Naive thymus-derived CD8-positive, alpha-beta T cell (primary cell): ENCODE measurements at regions not wholly inside any gene's neighbourhood (a gene's known extent, or its start where the extent isn't known, plus 50 kb on each side); places are given as distances from the start of the nearest gene placed in this dataset.

ENCODE experiments used
- ATAC-seq, 2 donors: fragments of 150-1000 bp; cut with Tn5 transposase in 1 of 2; sonication (Bioruptor Pico), chemical (Tn5 transposase) in 1 of 2; 1 replicate in 1 of 2; 2 replicates in 1 of 2; pipeline ENCODE4 v1.10.0; 2021; ENCODE audit warnings: mild to moderate bottlenecking in 2 of 2, moderate library complexity in 2 of 2
- POLR2A ChIA-PET: fragments of 350-600 bp; sonication (Branson Sonifier 250); formaldehyde crosslinking; loops from one replicate; lab custom pipeline; 2021; ENCODE audit warnings: antibody characterized with exemption; lab: Charles Lee
- DNase-seq, 10 donors: peaks; one replicate each; pipeline versions ENCODE4 v3.0.0 to v3.0.0-alpha.2; 2020 to 2022
- H3K27ac Mint-ChIP-seq, 10 donors: one replicate each; pipeline ENCODE4 v1.8.0; 2020 to 2022; ENCODE audit warnings: mild to moderate bottlenecking in 10 of 10, mixed read lengths in 10 of 10, moderate library complexity in 4 of 10, inconsistent platforms in 1 of 10
- H3K27me3 Mint-ChIP-seq, 5 donors: one replicate each; pipeline ENCODE4 v1.8.0; 2021 to 2022; ENCODE audit warnings: mixed read lengths in 5 of 5
- H3K36me3 Mint-ChIP-seq, 3 donors: one replicate each; pipeline ENCODE4 v1.8.0; 2020 to 2022; ENCODE audit warnings: mixed read lengths in 3 of 3, mild to moderate bottlenecking in 2 of 3, inconsistent platforms in 1 of 3
- H3K4me1 Mint-ChIP-seq, 4 donors: one replicate each; pipeline ENCODE4 v1.8.0; 2021 to 2022; ENCODE audit warnings: mixed read lengths in 4 of 4
- H3K4me3 Mint-ChIP-seq, 10 donors: one replicate each; pipeline ENCODE4 v1.8.0; 2020 to 2022; ENCODE audit warnings: mild to moderate bottlenecking in 10 of 10, mixed read lengths in 10 of 10, moderate library complexity in 6 of 10, inconsistent platforms in 1 of 10
- H3K9me3 Mint-ChIP-seq, 9 donors: one replicate each; pipeline ENCODE4 v1.8.0; 2020 to 2022; ENCODE audit warnings: mixed read lengths in 9 of 9, mild to moderate bottlenecking in 3 of 9, inconsistent platforms in 1 of 9, moderate library complexity in 1 of 9

DNA sequence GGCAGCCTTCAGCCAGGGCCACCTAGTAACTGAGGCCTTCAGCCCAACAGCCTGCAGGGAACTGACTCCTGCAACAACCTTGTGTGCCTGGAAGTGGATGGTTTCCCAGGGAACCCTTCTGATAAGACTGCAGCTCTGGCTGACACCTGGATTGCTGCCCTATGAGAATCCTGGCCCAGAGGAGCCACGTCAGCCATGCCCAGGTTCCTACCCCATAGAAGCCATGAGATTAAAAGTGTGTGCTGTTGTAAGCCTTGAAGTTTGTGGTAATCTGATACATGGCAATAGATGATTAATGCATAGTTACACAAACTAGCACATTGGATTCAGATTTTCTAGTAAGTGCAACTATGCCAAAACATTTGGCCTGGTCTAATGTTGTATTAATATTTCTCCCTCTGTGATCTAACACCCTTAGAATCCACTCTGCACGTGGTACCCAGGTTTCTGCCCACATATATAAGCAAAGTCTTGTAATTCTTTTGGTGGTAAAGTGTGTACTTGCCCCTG, 64.8 kb upstream of the BEGAIN start:
- no peak for ATAC-seq
- POLR2A ChIA-PET, result interaction anchor here (0.5 kb wide), 1 partner anchor 191 kb away, joined by 3 read pairs; no protein-coding TSS in a partner anchor
- peak overlapping the region in 1 of 10 donors; percentile 15 for H3K4me3 Mint-ChIP-seq

DNA sequence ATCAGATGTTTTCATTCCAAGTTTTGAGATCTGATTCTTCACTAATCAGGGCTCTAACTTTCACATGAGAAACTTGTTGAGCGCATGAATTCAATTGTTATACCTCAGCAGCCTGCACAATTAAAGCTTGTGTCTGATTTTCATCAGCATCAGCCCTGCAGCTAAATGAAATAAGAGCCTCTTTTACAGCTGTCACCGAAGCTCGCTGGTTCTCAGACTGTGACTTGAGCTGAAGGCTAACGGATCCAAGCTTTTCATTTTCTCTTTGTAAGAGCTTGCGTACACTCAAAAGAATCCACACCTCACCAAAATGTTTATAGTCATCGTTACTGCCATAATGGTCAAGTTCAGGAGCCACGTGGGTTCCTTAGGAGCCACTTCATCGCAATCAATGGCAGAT, 65.5 kb upstream of the BEGAIN start:
- Mint-ChIP-seq H3K9me3 (no peaks in the 10 kb centered on the region), H3K4me1 (peaks cover 0 to 7% (median under 1%) of the 10 kb centered on the region in 4 donors), H3K4me3 (no peak overlapping the region), H3K27me3 (peaks cover 8 to 29% (median 19%) of the 10 kb centered on the region in 5 donors), H3K27ac (no peak overlapping the region), H3K36me3 (no peaks in the 10 kb centered on the region)
- DNase-seq (no peak), ATAC-seq (no peak)
- POLR2A ChIA-PET, result no interaction called here

More for the DNA sequence above, 64.8 kb upstream of the BEGAIN start:
- H3K9me3 Mint-ChIP-seq, result no peaks in the 10 kb centered on the region
- no peaks in the 10 kb centered on the region for H3K36me3 Mint-ChIP-seq
- peaks cover 8 to 26% (median 16%) of the 10 kb centered on the region in 5 donors for H3K27me3 Mint-ChIP-seq
- peaks cover 0 to 7% (median under 1%) of the 10 kb centered on the region in 4 donors for H3K4me1 Mint-ChIP-seq
- no peak for DNase-seq
- H3K27ac Mint-ChIP-seq, result peak overlapping the region in 1 of 10 donors; percentile 48

DNA sequence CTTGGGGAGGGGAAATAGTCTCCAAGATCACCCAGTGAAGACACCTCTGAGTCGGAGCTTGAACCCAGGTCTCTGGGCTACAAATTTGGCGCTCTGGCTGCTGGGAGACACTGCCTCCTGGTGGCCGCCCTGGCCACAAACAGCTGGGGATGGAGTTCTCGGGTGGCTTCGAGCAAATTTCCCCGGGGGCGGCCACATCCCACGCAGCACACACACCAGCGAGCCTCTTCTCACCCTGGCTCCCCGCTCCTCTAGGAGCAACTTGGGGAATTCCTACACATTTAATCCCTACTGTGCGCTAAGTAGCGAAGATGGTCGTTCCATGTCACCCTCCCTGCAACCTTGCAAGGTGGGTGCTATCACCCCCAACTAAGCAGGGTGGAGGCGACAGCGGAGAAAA, 66.2 kb upstream of the BEGAIN start:
- ATAC-seq (no peak), DNase-seq (peak in 5 of 10 donors; percentile 19 to 35 (median 20))
- Mint-ChIP-seq H3K36me3 (no peaks in the 10 kb centered on the region), H3K4me3 (peak overlapping the region in 1 of 10 donors; percentile 48), H3K27ac (peak overlapping the region in 1 of 10 donors; percentile 37), H3K9me3 (no peaks in the 10 kb centered on the region), H3K27me3 (peaks cover 8 to 30% (median 19%) of the 10 kb centered on the region in 5 donors), H3K4me1 (peaks cover 0 to 7% (median under 1%) of the 10 kb centered on the region in 4 donors)
- POLR2A ChIA-PET, result interaction anchor here (0.6 kb wide), 1 partner anchor 9 kb away, joined by 3 read pairs; no protein-coding TSS in a partner anchor

DNA sequence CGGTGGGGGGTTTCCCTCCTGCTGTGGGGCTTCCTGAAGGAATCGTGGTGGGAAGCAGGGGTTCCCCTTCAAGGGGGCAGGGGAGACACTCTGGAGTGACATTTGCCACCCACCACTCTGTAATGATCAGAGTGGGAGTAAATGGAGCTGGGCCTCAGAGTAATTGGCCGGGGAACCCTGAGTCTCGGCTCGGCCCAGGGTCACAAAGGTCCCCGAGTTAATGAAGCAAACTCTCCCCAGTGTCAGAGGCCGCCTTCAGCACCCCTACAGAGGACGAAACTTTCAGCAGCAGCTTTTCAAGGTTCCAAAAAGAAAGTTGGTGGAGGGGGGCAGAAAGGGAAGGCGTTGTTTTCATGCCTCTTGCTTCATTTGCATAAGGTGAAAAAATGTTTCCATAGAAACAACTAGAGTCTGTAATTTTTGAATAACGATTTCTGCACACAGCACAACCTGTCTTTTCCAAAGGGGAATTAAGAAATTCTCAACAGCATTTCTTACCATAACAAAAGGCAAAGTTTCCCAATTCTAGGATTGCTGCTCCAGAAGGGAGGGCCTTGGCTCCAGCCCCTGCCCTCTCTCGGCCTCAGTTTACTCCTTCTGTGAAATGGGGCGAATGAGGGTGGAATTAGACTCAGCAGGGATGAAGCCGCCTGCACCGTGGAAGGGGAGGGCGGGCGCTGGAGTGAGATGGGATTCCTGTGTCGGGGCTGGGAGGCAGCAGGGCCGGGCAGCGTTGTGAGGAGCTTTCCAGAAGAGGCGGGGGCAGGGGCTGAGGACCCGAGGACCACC, 67.0 kb upstream of the BEGAIN start:
- H3K27me3 Mint-ChIP-seq, result peaks cover 8 to 30% (median 19%) of the 10 kb centered on the region in 5 donors
- no peak for DNase-seq
- POLR2A ChIA-PET, result interaction anchor here (0.6 kb wide), 1 partner anchor 8 kb away, joined by 3 read pairs; no protein-coding TSS in a partner anchor
- peak overlapping the region in 1 of 10 donors; percentile 37 for H3K27ac Mint-ChIP-seq
- peak in 1 of 2 donors; percentile 14 for ATAC-seq
- peak overlapping the region in 2 of 10 donors; percentile 48 to 56 for H3K4me3 Mint-ChIP-seq
- no peaks in the 10 kb centered on the region for H3K36me3 Mint-ChIP-seq
- H3K9me3 Mint-ChIP-seq, result no peaks in the 10 kb centered on the region
- peaks cover 0 to 7% (median under 1%) of the 10 kb centered on the region in 4 donors for H3K4me1 Mint-ChIP-seq

DNA sequence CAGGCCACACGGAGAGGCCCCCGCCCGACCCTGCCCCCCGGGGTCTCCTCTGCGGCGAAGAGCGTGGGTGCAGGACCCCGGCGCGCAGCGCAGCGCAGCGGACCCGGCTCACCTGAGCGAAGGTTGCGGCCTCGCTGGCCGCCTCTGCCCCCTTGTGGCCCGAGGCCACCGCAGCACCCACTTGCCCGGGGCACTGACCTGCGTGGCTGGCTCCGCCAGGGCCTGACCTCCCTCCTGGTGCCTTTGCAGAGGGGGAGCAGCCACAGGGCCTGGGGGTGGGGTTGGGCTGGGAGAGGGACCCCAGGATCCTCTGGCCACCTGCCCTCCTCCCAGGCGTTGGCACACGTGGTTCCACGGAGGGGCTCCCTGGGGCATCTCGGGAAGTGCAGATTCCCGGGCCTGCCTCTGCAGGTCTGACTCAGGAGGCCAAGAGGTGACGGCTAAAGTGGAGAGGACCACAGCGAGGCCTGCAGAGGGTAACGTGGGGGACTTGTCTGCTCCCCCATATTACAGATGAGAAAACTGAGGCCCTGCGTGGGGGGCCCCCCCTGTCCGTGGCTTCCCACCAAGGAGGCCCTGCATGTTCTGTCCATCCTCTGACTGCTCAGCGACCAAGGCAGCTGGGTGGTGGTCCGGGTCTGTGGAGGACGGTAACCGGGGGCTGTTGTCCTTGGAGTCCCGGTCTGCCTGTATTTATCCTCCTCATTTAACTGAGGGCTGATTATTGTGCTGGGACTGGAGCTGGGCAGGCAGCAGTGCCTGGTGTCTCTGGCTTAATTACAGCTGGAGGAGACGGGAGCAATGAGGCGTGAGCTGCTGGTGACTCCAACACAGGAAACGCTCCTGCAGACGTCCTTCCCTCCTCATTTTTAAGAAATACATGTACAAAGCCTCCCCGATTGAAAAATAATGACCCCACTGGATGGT, 67.9 kb upstream of the BEGAIN start:
- ATAC-seq, result peak; percentile 70 to 94
- Mint-ChIP-seq H3K4me1 (peaks cover 0 to 7% (median under 1%) of the 10 kb centered on the region in 4 donors), H3K9me3 (no peaks in the 10 kb centered on the region), H3K36me3 (no peaks in the 10 kb centered on the region), H3K4me3 (peak overlapping the region in 1 of 10 donors; percentile 48), H3K27ac (peak overlapping the region in 1 of 10 donors; percentile 38), H3K27me3 (peaks cover 8 to 30% (median 19%) of the 10 kb centered on the region in 5 donors)
- peak in 7 of 10 donors; percentile 18 to 44 (median 38) for DNase-seq
- POLR2A ChIA-PET, result no interaction called here

DNA sequence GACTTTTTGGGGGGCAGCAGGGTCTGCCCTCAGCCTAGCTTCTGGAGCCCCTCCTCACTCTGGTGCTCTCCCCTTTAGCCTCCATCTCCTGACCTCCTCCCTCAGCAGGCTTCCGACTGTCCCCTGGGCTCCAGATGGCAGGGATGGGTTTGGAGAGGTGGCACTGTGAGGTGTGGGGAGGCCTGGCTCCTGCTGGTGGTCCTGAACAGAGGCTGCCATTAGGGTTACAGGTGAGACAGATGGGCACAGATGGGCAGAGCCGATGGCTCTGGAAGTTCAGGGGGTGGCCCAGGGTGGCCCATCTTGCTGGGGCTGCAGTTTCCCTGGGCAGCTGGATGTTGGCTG, 68.5 kb upstream of the BEGAIN start:
- Mint-ChIP-seq H3K4me3 (no peak overlapping the region), H3K4me1 (peaks cover 0 to 7% (median under 1%) of the 10 kb centered on the region in 4 donors), H3K27me3 (peaks cover 8 to 30% (median 19%) of the 10 kb centered on the region in 5 donors), H3K27ac (no peak overlapping the region), H3K9me3 (no peaks in the 10 kb centered on the region), H3K36me3 (no peaks in the 10 kb centered on the region)
- no peak for DNase-seq
- POLR2A ChIA-PET, result no interaction called here
- no peak for ATAC-seq

DNA sequence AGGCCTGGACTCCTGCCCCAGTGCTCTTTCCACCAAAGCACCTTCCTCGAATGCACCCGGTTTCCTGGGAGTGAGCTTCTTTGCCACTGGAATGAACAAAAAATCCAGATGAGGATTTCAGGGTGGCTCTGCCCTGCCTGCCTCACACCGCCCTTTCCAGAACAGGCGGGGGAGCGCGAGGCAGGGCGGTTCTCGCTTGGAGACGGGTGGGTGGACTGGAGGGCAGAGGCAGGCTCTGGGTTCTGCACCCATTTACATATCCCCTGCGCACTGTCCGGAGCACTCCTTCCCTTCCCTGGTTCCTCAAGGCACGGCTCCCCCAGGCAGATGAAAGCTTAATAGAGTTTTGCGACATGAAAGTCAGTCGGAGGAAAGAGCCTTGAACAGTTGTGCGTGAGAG, 69.7 kb upstream of the DLK1 start:
- no peak for DNase-seq
- Mint-ChIP-seq H3K27me3 (peaks cover 8 to 26% (median 19%) of the 10 kb centered on the region in 5 donors), H3K4me3 (no peak overlapping the region), H3K27ac (no peak overlapping the region), H3K36me3 (no peaks in the 10 kb centered on the region), H3K4me1 (peaks cover 0 to 7% (median under 1%) of the 10 kb centered on the region in 4 donors), H3K9me3 (no peaks in the 10 kb centered on the region)
- POLR2A ChIA-PET, result no interaction called here
- no peak for ATAC-seq

DNA sequence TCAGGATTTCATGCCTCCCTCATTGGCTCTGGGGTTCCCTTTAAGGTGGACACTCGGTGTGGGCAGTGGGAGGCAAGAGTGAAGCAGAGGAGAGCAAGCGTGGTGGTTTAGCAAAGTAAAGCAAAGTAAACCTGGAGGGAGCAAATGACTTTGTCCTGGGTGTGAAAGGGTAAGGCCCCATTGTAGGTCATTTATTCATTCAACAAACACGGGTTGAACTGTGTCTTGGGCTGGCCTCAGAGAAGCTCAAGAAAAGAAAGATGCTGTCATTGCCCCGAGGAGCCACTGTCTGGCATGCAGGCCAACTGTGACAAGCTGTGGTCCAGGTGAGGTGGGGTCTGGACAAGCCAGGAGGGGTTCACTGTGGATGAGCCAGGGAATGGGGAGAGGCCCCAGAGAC, 68.9 kb upstream of the DLK1 start:
- H3K27me3 Mint-ChIP-seq, result peaks cover 6 to 26% (median 19%) of the 10 kb centered on the region in 5 donors
- DNase-seq, result no peak
- no peak for ATAC-seq
- peaks cover 0 to 7% (median 2%) of the 10 kb centered on the region in 4 donors for H3K4me1 Mint-ChIP-seq
- POLR2A ChIA-PET, result no interaction called here
- H3K4me3 Mint-ChIP-seq, result no peak overlapping the region
- peak overlapping the region in 2 of 10 donors; percentile 10 to 19 for H3K27ac Mint-ChIP-seq
- H3K9me3 Mint-ChIP-seq, result no peaks in the 10 kb centered on the region
- H3K36me3 Mint-ChIP-seq, result no peaks in the 10 kb centered on the region

DNA sequence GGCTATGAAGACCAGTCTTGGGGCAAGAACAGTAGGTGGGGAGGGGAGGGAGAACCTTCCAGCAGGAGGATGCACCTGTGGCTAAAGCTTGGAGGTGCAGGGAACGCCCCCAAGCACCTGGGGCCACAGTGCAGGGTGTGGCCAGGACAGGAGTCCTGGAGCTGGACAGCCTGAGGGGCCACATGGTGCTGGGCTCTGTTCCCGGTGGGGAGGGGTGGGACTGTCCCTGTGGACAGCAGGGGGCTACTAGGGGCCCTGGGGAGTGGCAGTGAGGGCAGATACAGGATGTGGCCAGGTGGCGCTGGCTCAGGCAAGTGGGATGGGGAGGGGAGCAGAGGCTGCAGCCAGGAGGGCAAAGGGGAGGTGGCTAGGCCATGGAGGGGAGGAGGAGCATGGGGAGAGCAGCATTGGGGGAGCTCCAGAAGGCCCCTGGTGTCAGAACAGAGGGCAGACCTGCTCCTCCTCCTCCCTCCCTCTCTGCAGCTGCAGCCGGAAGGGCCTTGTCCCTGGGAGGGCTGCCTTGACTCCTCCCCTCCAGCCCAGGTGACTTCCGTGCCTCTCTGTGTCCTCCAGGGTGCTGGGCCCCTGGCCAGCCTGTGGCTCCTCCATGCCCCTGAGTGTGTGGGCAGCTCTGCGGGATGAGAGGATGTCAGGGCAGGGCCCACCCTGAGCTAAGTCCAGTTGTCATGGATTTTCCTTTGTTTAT, 68.4 kb upstream of the DLK1 start:
- Mint-ChIP-seq H3K9me3 (no peaks in the 10 kb centered on the region), H3K4me1 (peaks cover 0 to 7% (median 4%) of the 10 kb centered on the region in 4 donors), H3K27ac (peak overlapping the region in 1 of 10 donors; percentile 27), H3K4me3 (no peak overlapping the region), H3K27me3 (peaks cover 6 to 26% (median 19%) of the 10 kb centered on the region in 5 donors), H3K36me3 (no peaks in the 10 kb centered on the region)
- POLR2A ChIA-PET, result no interaction called here
- DNase-seq (no peak), ATAC-seq (no peak)

DNA sequence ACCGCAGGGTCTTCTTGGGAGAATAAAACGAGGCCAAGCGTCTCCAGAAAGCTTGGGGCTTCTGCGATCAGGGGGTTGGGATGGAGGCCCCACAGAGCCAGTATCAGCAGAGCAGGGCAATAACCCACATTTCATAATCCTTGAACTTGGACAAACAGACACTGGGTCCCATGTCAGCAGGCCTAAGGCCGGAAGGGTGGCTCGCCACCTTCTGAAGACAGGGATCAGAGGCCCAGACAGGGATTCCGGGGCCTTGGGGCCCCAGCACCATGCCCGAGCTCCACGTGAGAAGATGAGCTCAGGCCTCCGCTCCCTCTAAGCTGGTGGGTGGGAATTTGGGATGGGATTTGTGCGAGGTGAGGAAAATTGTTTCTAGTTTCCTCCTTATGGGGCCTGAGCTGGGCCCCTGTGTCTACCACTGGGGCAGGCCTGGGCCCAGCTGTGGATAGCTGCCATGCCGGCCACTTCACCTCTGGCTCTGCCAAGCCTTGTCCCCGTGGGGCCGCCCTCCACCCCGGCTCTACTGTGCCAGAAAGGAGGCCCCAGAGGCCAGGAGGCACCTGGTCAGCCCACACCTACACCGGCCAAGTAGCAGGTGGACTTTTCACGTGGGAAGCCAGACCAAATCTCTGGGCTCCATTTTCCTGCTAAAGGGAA, 67.2 kb upstream of the DLK1 start:
- H3K27ac Mint-ChIP-seq, result no peak overlapping the region
- POLR2A ChIA-PET, result no interaction called here
- H3K4me1 Mint-ChIP-seq, result peaks cover 0 to 6% (median 1%) of the 10 kb centered on the region in 4 donors

DNA sequence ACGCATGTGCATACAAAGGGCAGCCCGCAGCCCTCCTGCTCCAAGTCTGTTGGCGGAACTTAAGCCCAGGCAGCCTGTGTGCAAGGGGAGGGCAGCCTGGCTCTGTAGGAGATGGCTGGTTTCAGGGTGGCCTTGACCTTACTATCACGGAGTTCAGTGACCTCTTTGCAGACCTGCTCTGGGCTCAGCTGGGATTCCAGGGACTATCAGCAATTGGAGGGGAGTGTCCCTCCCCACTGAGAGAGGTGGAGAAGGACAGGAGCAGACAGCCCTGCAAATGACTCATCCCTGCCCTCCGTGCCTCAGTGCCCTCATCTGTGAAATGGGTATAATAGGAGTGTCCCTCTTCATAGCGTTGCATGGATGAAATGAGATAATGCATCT, 66.2 kb upstream of the DLK1 start:
- DNase-seq (no peak), ATAC-seq (no peak)
- Mint-ChIP-seq H3K4me1 (peaks cover 0 to 6% (median 1%) of the 10 kb centered on the region in 4 donors), H3K27me3 (peaks cover 3 to 15% (median 11%) of the 10 kb centered on the region in 5 donors), H3K4me3 (no peak overlapping the region), H3K36me3 (no peaks in the 10 kb centered on the region), H3K9me3 (no peaks in the 10 kb centered on the region), H3K27ac (no peak overlapping the region)
- POLR2A ChIA-PET, result no interaction called here

More for the DNA sequence above, 67.2 kb upstream of the DLK1 start:
- Mint-ChIP-seq H3K9me3 (no peaks in the 10 kb centered on the region), H3K27me3 (peaks cover 2 to 17% (median 14%) of the 10 kb centered on the region in 5 donors), H3K36me3 (no peaks in the 10 kb centered on the region), H3K4me3 (no peak overlapping the region)
- DNase-seq, result no peak
- no peak for ATAC-seq
